22Rv1 (cell line): ENCODE measurements at regions not wholly inside any gene's neighbourhood (a gene's known extent, or its start where the extent isn't known, plus 50 kb on each side); places are given as distances from the start of the nearest gene placed in this dataset.
"Not testable (repeated sequence)": the region's sequence is repeated elsewhere in the genome, so short reads cannot be mapped to it uniquely, and the experiment has no call there.

Experiments used
- H3K27ac ChIP-seq: fragments of 450-650 bp; 2 replicates; pipeline ENCODE4 v1.5.1; 2017
- ZFX ChIP-seq: fragments of 450-650 bp; IDR thresholded peaks from 2 replicates; pipeline ENCODE4 v1.6.1; 2017; ENCODE audit warnings: antibody characterized with exemption, borderline replicate concordance
- TF ChIP-seq, protein P1 (sequence below): fragments of 450-650 bp; IDR thresholded peaks from 2 replicates; pipeline ENCODE4 v1.5.1; 2017; ENCODE audit warnings: mild to moderate bottlenecking

DNA sequence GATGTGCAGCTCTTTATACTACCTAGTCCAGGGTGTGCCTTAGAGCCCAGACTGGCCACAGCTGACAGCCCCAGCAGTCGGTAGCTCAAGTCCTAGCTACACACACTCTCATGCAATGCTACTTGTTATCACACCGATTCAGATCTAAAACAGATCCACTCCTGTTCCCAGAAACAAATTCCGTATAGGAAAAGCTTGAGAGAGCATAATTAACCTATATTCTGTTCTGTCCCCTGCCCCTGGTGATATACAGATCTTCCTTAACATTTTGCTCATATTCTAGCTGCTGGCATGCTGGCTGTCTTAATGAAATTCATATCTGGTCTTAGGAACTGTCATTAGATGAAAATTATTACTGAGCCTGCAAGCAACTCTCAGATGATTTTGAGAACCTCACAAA, 204.3 kb downstream of the SOX2 start:
- TF ChIP-seq, protein P1, sequence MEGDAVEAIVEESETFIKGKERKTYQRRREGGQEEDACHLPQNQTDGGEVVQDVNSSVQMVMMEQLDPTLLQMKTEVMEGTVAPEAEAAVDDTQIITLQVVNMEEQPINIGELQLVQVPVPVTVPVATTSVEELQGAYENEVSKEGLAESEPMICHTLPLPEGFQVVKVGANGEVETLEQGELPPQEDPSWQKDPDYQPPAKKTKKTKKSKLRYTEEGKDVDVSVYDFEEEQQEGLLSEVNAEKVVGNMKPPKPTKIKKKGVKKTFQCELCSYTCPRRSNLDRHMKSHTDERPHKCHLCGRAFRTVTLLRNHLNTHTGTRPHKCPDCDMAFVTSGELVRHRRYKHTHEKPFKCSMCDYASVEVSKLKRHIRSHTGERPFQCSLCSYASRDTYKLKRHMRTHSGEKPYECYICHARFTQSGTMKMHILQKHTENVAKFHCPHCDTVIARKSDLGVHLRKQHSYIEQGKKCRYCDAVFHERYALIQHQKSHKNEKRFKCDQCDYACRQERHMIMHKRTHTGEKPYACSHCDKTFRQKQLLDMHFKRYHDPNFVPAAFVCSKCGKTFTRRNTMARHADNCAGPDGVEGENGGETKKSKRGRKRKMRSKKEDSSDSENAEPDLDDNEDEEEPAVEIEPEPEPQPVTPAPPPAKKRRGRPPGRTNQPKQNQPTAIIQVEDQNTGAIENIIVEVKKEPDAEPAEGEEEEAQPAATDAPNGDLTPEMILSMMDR = no peak
- TF ChIP-seq ZFX = no peak
- no peak overlapping the region for H3K27ac ChIP-seq

DNA sequence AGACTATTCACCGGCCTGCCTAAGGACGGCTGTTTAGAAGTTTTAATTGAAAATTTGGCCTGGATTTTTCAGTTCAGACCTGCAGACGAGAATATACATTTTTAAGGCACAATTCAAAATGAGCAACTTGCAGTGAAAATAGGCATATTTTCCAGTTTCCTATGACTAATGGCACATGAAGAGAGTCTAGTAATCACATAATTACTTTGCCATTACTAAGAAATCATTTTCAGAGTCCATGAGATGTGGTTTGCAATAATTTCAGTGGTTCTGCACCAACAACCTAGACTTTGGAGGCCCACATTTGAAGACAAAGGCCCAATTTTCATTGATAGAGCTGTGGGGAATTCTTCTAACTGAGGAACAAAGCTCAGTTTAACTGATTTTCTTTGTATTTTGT, 205.3 kb downstream of the SOX2 start:
- no peak overlapping the region for H3K27ac ChIP-seq

DNA sequence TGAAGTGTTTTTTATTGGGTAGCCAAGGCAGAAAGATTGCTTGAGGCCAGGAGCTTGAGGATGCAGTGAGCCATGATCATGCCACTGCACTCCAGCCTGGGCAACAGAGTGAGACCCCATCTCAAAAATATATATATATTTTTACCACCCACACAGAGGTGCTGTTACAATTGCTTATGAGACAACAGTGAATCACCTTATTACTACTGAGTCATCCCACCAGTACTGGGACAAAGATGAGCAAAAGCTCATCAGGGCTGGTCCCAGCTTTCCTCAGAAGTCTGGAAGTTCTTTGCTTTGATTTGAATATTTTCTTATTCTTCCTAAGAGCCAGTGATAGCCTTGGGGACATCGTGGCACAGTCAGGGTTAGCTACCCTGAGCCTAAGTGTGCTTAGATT, 207.7 kb downstream of the SOX2 start:
- TF ChIP-seq, protein P1 = no peak
- no peak for TF ChIP-seq ZFX
- H3K27ac ChIP-seq = no peak overlapping the region

More for the DNA sequence above, 205.3 kb downstream of the SOX2 start:
- TF ChIP-seq, protein P1 = no peak
- no peak for TF ChIP-seq ZFX

DNA sequence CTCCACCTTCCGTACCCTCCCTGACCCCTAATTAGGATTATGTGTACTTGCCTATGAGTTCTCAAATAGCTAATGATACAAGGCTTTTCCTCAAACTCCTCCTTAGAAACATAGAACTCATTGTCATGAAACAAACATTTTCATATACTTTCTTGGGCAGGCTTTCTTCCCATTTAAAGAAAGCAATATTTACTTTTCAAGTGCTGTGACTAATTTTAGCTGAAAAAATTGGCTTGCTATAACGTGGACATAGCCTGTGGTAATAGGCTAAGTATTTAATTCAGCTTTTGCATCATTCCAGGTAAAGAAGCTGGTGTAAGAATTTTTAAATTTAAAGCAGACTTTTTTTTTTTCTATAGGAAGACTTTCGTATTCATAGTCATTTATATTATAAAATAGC, 208.7 kb downstream of the SOX2 start:
- no peak overlapping the region for H3K27ac ChIP-seq
- TF ChIP-seq ZFX = no peak
- TF ChIP-seq, protein P1 = no peak

DNA sequence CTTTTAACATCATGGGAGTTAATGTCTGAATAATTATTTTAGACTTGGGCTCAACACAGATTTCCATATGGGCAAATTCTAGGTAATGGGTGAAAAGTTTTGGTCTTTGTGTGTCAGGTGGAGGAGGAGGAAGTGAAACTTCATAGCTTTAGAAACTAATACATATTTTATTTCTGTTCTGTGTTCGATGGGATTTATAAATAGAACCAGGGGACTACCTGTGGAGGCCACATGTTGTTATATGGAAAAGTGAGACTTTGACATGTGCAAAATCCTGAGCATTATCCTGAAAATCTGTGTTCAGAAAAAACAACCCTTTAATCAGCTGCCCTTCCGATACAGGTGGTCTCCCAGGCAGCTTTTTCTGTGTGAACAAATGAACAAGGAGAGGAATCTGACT, 209.5 kb downstream of the SOX2 start:
- TF ChIP-seq, protein P1 = no peak
- no peak for TF ChIP-seq ZFX
- H3K27ac ChIP-seq = no peak overlapping the region

DNA sequence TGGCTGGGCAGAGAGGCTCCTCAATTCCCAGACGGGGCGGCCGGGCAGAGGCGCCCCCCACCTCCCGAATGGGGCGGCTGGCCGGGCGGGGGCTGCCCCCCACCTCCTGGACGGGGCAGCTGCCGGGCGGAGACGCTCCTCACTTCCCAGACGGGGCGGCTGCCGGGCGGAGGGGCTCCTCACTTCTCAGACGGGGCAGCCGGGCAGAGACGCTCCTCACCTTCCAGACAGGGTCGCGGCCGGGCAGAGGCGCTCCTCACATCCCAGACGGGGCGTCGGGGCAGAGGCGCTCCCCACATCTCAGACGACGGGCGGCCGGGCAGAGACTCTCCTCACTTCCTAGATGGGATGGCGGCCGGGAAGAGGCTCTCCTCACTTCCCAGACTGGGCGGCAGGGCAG, 214.1 kb downstream of the SOX2 start:
- H3K27ac ChIP-seq = not testable (repeated sequence)

DNA sequence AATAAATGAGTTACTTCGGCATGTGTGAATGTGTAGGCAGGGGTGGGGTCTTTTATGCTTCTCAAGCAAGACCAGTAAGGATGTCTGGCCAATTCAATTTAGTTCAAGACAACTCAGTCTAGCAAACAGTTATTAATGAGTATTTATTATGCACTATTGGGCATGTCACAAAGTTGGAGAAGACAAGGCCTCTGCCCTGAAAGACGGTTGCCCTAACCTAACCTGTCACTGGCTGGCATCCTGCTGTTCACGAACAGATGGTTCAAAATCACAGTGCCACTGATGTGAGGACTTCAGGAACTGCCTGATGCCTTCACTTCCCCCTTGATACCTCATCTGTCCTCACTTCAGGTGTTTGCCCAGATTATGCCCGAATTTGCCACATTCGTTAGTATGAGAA, 217.8 kb downstream of the SOX2 start:
- H3K27ac ChIP-seq = no peak overlapping the region
- TF ChIP-seq, protein P1 = no peak

DNA sequence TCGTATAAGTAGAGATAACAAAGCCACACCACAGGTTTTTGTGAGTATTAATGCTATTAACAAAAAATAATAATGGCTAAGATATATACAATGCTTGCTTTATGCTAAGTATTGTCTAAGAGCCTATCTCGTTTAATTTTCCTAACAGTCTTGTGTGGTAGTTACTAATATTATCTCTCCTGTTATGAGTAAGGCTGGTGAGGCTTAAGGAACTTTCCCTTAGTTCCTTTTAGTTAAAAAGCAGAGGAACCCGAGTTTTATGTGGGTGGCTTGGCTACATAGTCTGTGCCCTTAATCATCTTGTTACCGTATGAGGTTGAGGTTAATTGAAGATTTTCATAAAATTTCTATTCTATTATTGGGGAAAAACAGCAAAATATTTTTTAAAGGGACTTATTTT, 218.4 kb downstream of the SOX2 start:
- H3K27ac ChIP-seq = no peak overlapping the region
- TF ChIP-seq, protein P1 = no peak
- no peak for TF ChIP-seq ZFX
